H1 (cell line): ENCODE measurements at regions not wholly inside any gene's neighbourhood (a gene's known extent, or its start where the extent isn't known, plus 50 kb on each side); places are given as distances from the start of the nearest gene placed in this dataset.
A peak's percentile ranks its signal among the peaks of the same experiment; 100 is the strongest.

ENCODE experiments used
- CTCF ChIA-PET: fragments of 300-600 bp; sonication (Branson Sonifier 250); formaldehyde crosslinking; loops from one replicate; lab custom pipeline; 2021; ENCODE audit not compliant: partially characterized antibody; lab: Charles Lee
- POLR2A ChIA-PET: fragments of 300-600 bp; sonication (Branson Sonifier 250); formaldehyde crosslinking; loops from one replicate; lab custom pipeline; 2021; ENCODE audit warnings: inconsistent platforms; ENCODE audit not compliant: partially characterized antibody; lab: Charles Lee
- DNase-seq, 2 experiments: peaks; one replicate each; pipeline versions ENCODE4 v3.0.0 to v3.0.0-alpha.2; 2010 to 2022; ENCODE audit warnings: low spot score in 2 of 2, low read depth in 1 of 2, mixed read lengths in 1 of 2
- FAIRE-seq: peaks from 2 replicates; lab custom pipeline; 2011; peaks lifted over from hg19 to GRCh38; lab: Jason Lieb, UNC
- H2AFZ ChIP-seq: 2 replicates; pipeline ENCODE4 v1.8.1; 2012; ENCODE audit warnings: low read length, inconsistent platforms
- H2AK5ac ChIP-seq: 2 replicates; pipeline ENCODE4 v1.6.1; 2013; ENCODE audit warnings: low read depth, low read length
- H2BK120ac ChIP-seq: replicated peaks from 2 replicates; pipeline ENCODE3; 2013; ENCODE audit warnings: low read depth, low read length, inconsistent platforms
- H2BK12ac ChIP-seq: 2 replicates; pipeline ENCODE4 v1.6.1; 2013; ENCODE audit warnings: low read depth, low read length
- H2BK15ac ChIP-seq: 2 replicates; pipeline ENCODE4 v1.6.1; 2013; ENCODE audit warnings: low read length
- H2BK20ac ChIP-seq: 2 replicates; pipeline ENCODE4 v1.6.1; 2013; ENCODE audit warnings: low read length
- H2BK5ac ChIP-seq: 2 replicates; pipeline ENCODE4 v1.6.1; 2013; ENCODE audit warnings: low read depth, low read length
- H3K14ac ChIP-seq: 2 replicates; pipeline ENCODE4 v1.6.1; 2013; ENCODE audit warnings: inconsistent platforms; ENCODE audit not compliant: insufficient read length
- H3K18ac ChIP-seq: 2 replicates; pipeline ENCODE4 v1.6.1; 2013; ENCODE audit warnings: low read length; ENCODE audit errors: extremely low read depth
- H3K23ac ChIP-seq: 2 replicates; pipeline ENCODE4 v1.6.1; 2013; ENCODE audit warnings: inconsistent platforms; ENCODE audit not compliant: insufficient read length
- H3K23me2 ChIP-seq: 2 replicates; pipeline ENCODE4 v1.6.1; 2013; ENCODE audit warnings: low read depth, low read length
- H3K27ac ChIP-seq: 2 replicates; pipeline ENCODE4 v1.6.1; 2011; ENCODE audit warnings: low read depth, low read length, inconsistent platforms
- H3K27me3 ChIP-seq, 4 experiments: replicated peaks in 1 of 4; 1 replicate in 1 of 4; 2 replicates in 3 of 4; pipeline versions ENCODE4 v1.6.1 to v1.8.1; 2011 to 2013; ENCODE audit warnings: low read length in 3 of 4, mild to moderate bottlenecking in 3 of 4, inconsistent platforms in 2 of 4, mixed read lengths in 2 of 4, moderate library complexity in 1 of 4; ENCODE audit not compliant: control insufficient read depth in 3 of 4, insufficient read depth in 3 of 4; ENCODE audit errors: extremely low read depth in 1 of 4
- H3K36me3 ChIP-seq, 4 experiments: 2 replicates each; pipeline versions ENCODE4 v1.6.1 to v1.8.1; 2011 to 2013; ENCODE audit warnings: mild to moderate bottlenecking in 4 of 4, low read length in 3 of 4, moderate library complexity in 2 of 4, control low read depth in 1 of 4, inconsistent platforms in 1 of 4; ENCODE audit not compliant: insufficient read depth in 4 of 4, control insufficient read depth in 2 of 4
- H3K4ac ChIP-seq: replicated peaks from 2 replicates; pipeline ENCODE3; 2013; ENCODE audit warnings: low read length, low read depth, mixed read lengths, inconsistent platforms; ENCODE audit not compliant: insufficient read length
- H3K4me1 ChIP-seq, 4 experiments: replicated peaks in 1 of 4; 1 replicate in 1 of 4; 2 replicates in 3 of 4; pipeline versions ENCODE4 v1.6.1 to v1.8.1; 2011 to 2013; ENCODE audit warnings: low read length in 3 of 4, inconsistent platforms in 2 of 4, mixed read lengths in 1 of 4; ENCODE audit not compliant: insufficient read depth in 4 of 4, control insufficient read depth in 3 of 4
- H3K4me2 ChIP-seq, 2 experiments: 2 replicates each; pipeline versions ENCODE4 v1.6.1 to v1.8.1; 2011 to 2013; ENCODE audit warnings: low read depth in 2 of 2, low read length in 2 of 2, control low read depth in 1 of 2, inconsistent platforms in 1 of 2, mild to moderate bottlenecking in 1 of 2; ENCODE audit not compliant: insufficient read depth in 1 of 2
- H3K4me3 ChIP-seq, 4 experiments: fragments of 200-600, 300-600 bp in 1 of 4; sonication (generic), shearing (Covaris generic), sonication (Bioruptor Twin) in 1 of 4; 2 replicates each; pipeline versions ENCODE4 v1.5.1 to v1.8.1; 2011 to 2016; ENCODE audit warnings: low read length in 4 of 4, low read depth in 3 of 4, control low read depth in 2 of 4, inconsistent platforms in 2 of 4, mild to moderate bottlenecking in 2 of 4, mixed read lengths in 1 of 4, moderate library complexity in 1 of 4; ENCODE audit not compliant: insufficient read depth in 2 of 4; ENCODE audit errors: extremely low read depth in 1 of 4
- H3K56ac ChIP-seq: replicated peaks from 2 replicates; pipeline ENCODE3; 2013; ENCODE audit warnings: low read depth, mild to moderate bottlenecking, mixed read lengths, low read length, inconsistent platforms; ENCODE audit not compliant: insufficient read length
- H3K79me1 ChIP-seq: 2 replicates; pipeline ENCODE4 v1.6.1; 2013; ENCODE audit warnings: low read depth, low read length, control low read depth
- H3K79me2 ChIP-seq, 2 experiments: 2 replicates each; pipeline versions ENCODE4 v1.6.1 to v1.8.1; 2012 to 2013; ENCODE audit warnings: low read length in 2 of 2, mild to moderate bottlenecking in 2 of 2, inconsistent platforms in 1 of 2; ENCODE audit not compliant: insufficient read depth in 2 of 2, control insufficient read depth in 1 of 2
- H3K9ac ChIP-seq, 4 experiments: replicated peaks in 1 of 4; 1 replicate in 1 of 4; 2 replicates in 3 of 4; pipeline versions ENCODE4 v1.6.1 to v1.8.1; 2011 to 2013; ENCODE audit warnings: low read depth in 3 of 4, low read length in 3 of 4, control low read depth in 2 of 4, mild to moderate bottlenecking in 2 of 4, moderate library complexity in 2 of 4, inconsistent platforms in 1 of 4; ENCODE audit errors: extremely low read depth in 1 of 4
- H3K9me3 ChIP-seq, 2 experiments: 2 replicates each; pipeline versions ENCODE4 v1.6.1 to v1.8.1; 2012 to 2013; ENCODE audit warnings: mild to moderate bottlenecking in 2 of 2, moderate library complexity in 2 of 2, control low read depth in 1 of 2, inconsistent platforms in 1 of 2, low read depth in 1 of 2, low read length in 1 of 2, mixed read lengths in 1 of 2; ENCODE audit not compliant: insufficient read depth in 2 of 2
- H4K20me1 ChIP-seq, 2 experiments: replicated peaks in 1 of 2; 2 replicates each; pipeline versions ENCODE3 to v1.8.1; 2011 to 2013; ENCODE audit warnings: inconsistent platforms in 2 of 2, low read length in 2 of 2, mild to moderate bottlenecking in 1 of 2; ENCODE audit not compliant: insufficient read depth in 2 of 2, control insufficient read depth in 1 of 2
- H4K5ac ChIP-seq: 2 replicates; pipeline ENCODE4 v1.6.1; 2013; ENCODE audit warnings: low read length, low read depth, mixed read lengths, inconsistent platforms; ENCODE audit not compliant: insufficient read length
- H4K8ac ChIP-seq: 2 replicates; pipeline ENCODE4 v1.8.0; 2013; ENCODE audit warnings: mild to moderate bottlenecking, moderate library complexity, low read length, inconsistent platforms; ENCODE audit not compliant: insufficient read depth; ENCODE audit errors: extremely low read depth
- H4K91ac ChIP-seq: replicated peaks from 2 replicates; pipeline ENCODE3; 2013; ENCODE audit warnings: low read length, mixed read lengths, inconsistent platforms; ENCODE audit not compliant: insufficient read length
- BACH1 ChIP-seq: IDR thresholded peaks from 2 replicates; pipeline ENCODE4 v1.6.1; 2012; ENCODE audit warnings: low read length, improper control_type of control experiment
- BCL11A ChIP-seq, 2 experiments: IDR thresholded peaks; one replicate each; pipeline ENCODE4 v1.6.1; 2011; ENCODE audit warnings: low read depth in 2 of 2, low read length in 2 of 2, mild to moderate bottlenecking in 2 of 2
- CEBPB ChIP-seq: IDR thresholded peaks from 2 replicates; pipeline ENCODE4 v1.6.1; 2012; ENCODE audit warnings: low read depth, low read length
- SIN3A ChIP-seq, 2 experiments: IDR thresholded peaks in 1 of 2; conservative IDR thresholded peaks in 1 of 2; 2 replicates each; pipeline ENCODE4 v1.6.1; 2011 to 2012; ENCODE audit warnings: low read length in 2 of 2, improper control_type of control experiment in 1 of 2, low read depth in 1 of 2, mild to moderate bottlenecking in 1 of 2
- SIRT6 ChIP-seq: IDR thresholded peaks from one replicate; pipeline ENCODE4 v1.7.1; 2012; ENCODE audit warnings: low read length, inconsistent platforms
- WGBS, 2 experiments: shearing (Covaris generic) in 1 of 2; methylation state at CpG; one replicate each; pipeline versions ENCODE4 v1.1.6 to v1.1.7; 2013 to 2015; ENCODE audit warnings: low lambda C conversion rate in 2 of 2, mixed read lengths in 2 of 2, inconsistent platforms in 1 of 2, low coverage in 1 of 2, missing lambda C conversion rate in 1 of 2; ENCODE audit not compliant: insufficient replicate concordance in 2 of 2, insufficient coverage in 1 of 2, insufficient read length in 1 of 2; ENCODE audit errors: extremely low coverage in 1 of 2, missing lambda C conversion rate in 1 of 2; 5-methylcytosine and 5-hydroxymethylcytosine counted together

DNA sequence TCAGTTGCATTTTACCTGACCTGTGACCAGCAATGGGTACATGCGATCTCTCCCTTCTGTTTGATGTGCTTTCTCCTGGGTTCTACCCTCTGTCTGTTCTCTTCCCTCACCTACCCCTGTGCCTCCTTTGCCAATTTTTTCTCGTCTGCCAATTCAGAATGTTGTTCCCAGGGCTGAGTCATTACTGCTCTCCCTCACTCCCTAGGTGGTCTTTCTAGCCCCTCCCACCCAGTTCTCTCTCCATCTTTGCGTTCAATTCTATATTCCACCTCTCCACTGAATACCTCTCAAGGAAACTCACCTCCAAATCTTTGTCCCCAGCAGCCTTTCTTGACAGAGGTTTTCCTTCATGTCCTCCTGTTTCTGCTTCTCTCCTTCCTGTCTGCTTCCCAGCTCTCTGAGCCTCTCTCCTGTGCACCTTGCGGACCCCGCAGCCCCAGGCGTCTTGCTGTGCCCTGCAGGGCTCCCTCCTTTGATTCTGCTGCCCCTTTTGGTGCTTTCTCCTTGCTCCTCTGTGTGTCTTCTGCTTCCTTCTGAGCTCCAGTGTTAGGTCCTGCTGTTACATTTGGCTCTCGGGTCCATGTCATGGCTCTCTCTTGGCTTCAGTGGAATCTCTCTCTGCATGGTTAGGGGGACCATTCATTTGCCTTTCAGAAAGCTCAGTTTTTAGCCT, 398.2 kb upstream of the TPM1 start:
- FAIRE-seq: no peak
- TF ChIP-seq SIRT6: no peak
- no peak for TF ChIP-seq CEBPB
- TF ChIP-seq BACH1: no peak
- no peak for TF ChIP-seq SIN3A (conservative IDR thresholded peaks at IDR 0.05 in 1 of 2, IDR thresholded peaks at IDR 0.05 in 1 of 2; ENCODE audit: low read depth in 1 of 2, low read length in 2 of 2)
- no peak for TF ChIP-seq BCL11A (IDR thresholded peaks at IDR 0.05; ENCODE audit: low read depth in 2 of 2, low read length in 2 of 2)

More for the DNA sequence above, 398.2 kb upstream of the TPM1 start:
- Histone ChIP-seq H3K79me1 (no peaks in the 10 kb centered on the region), H3K36me3 (no peaks in the 10 kb centered on the region), H4K5ac (no peak overlapping the region), H2BK15ac (no peak overlapping the region), H3K4me2 (no peak overlapping the region; a peak in 1 of 4 replicates), H2BK120ac (no peak overlapping the region), H3K23me2 (no peaks in the 10 kb centered on the region), H4K91ac (no peak overlapping the region), H3K79me2 (no peaks in the 10 kb centered on the region), H3K14ac (no peak overlapping the region), H3K9ac (0 out of 7 replicates have a peak overlapping the region, but pooled peaks of 1 of the 4 experiments have one; percentile 6), H2BK5ac (0 out of 2 replicates have a peak overlapping the region, but pooled peaks have one; percentile 40), H3K4ac (no peak overlapping the region), H3K27me3 (no peaks in the 10 kb centered on the region), H2AK5ac (no peak overlapping the region; the same call in 1 of the 2 replicates), H2BK20ac (no peak overlapping the region), H2BK12ac (0 out of 2 replicates have a peak overlapping the region, but pooled peaks have one; percentile 80), H4K8ac (no peak overlapping the region), H3K4me1 (peaks cover 1 to 7% (median 3%) of the 10 kb centered on the region in 4 experiments; a peak in 5 of 7 replicates), H3K9me3 (no peaks in the 10 kb centered on the region), H3K27ac (no peak overlapping the region), H4K20me1 (no peaks in the 10 kb centered on the region), H3K18ac (no peak overlapping the region), H3K4me3 (no peak overlapping the region), H3K56ac (no peak overlapping the region), H3K23ac (no peak overlapping the region), H2AFZ (no peak overlapping the region)
- ChIA-PET POLR2A (no interaction called here), CTCF (interaction anchor here (1.6 to 2.4 kb wide), 2 partner anchors 8 to 252 kb away, joined by 3 to 5 read pairs; no protein-coding TSS in a partner anchor)
- WGBS, 2 experiments: 87% methylated on average over 7 of the region's 7 CpGs; no CpG with 5 or more reads in 1 of the 2 experiments
- DNase-seq: no peak
